Mammary epithelial cell (primary cell): ENCODE measurements at regions not wholly inside any gene's neighbourhood (a gene's known extent, or its start where the extent isn't known, plus 50 kb on each side); places are given as distances from the start of the nearest gene placed in this dataset.
"Not testable (repeated sequence)": the region's sequence is repeated elsewhere in the genome, so short reads cannot be mapped to it uniquely, and the experiment has no call there.

Source experiments
- EZH2 ChIP-seq: IDR thresholded peaks from 2 replicates; pipeline ENCODE4 v1.6.1; 2012; ENCODE audit warnings: low read length, inconsistent platforms, borderline replicate concordance
- TF ChIP-seq, protein P1 (sequence below), 2 donors: IDR thresholded peaks in 1 of 2; conservative IDR thresholded peaks in 1 of 2; 2 replicates each; pipeline ENCODE4 v1.5.1; 2011 to 2012; ENCODE audit warnings: inconsistent platforms in 2 of 2, low read length in 2 of 2, mild to moderate bottlenecking in 2 of 2, control low read depth in 1 of 2, low read depth in 1 of 2; ENCODE audit not compliant: insufficient read depth in 1 of 2; ENCODE audit errors: extremely low read depth in 1 of 2

DNA sequence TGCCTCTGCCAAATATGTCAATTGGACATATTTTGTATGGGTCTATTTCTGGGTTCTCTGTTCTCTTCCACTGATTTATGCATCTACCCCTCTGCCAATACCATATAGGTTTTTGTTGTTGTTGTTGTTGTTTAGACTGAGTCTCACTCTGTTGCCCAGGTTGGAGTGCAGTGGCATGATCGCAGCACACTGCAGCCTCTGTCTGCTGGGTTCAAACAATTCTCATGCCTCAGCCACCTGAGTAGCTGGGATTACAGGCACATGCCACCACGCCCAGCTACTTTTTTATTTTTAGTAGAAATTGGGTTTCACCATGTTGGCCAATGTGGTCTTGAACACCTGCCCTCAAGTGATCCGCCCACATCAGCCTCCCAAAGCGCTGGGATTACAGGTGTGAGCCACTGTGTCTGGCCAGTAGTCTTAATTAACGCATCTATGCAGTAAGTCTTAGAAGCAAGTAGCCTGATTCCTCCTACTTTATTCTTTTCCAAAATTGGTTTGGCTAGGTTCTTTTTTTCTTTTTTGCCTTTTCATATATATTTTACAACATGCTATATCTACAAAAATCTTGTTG lies 103.5 kb downstream of the PRR15 start:
- TF ChIP-seq, protein P1, sequence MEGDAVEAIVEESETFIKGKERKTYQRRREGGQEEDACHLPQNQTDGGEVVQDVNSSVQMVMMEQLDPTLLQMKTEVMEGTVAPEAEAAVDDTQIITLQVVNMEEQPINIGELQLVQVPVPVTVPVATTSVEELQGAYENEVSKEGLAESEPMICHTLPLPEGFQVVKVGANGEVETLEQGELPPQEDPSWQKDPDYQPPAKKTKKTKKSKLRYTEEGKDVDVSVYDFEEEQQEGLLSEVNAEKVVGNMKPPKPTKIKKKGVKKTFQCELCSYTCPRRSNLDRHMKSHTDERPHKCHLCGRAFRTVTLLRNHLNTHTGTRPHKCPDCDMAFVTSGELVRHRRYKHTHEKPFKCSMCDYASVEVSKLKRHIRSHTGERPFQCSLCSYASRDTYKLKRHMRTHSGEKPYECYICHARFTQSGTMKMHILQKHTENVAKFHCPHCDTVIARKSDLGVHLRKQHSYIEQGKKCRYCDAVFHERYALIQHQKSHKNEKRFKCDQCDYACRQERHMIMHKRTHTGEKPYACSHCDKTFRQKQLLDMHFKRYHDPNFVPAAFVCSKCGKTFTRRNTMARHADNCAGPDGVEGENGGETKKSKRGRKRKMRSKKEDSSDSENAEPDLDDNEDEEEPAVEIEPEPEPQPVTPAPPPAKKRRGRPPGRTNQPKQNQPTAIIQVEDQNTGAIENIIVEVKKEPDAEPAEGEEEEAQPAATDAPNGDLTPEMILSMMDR (conservative IDR thresholded peaks at IDR 0.05 in 1 of 2, IDR thresholded peaks at IDR 0.05 in 1 of 2; ENCODE audit: extremely low read depth in 1 of 2, insufficient read depth in 1 of 2, low read depth in 1 of 2, low read length in 2 of 2) = not testable (repeated sequence)
- TF ChIP-seq EZH2 = not testable (repeated sequence)
